ENCODE measurements at regions not wholly inside any gene's neighbourhood (a gene's known extent, or its start where the extent isn't known, plus 50 kb on each side); places are given as distances from the start of the nearest gene placed in this dataset.

DNA sequence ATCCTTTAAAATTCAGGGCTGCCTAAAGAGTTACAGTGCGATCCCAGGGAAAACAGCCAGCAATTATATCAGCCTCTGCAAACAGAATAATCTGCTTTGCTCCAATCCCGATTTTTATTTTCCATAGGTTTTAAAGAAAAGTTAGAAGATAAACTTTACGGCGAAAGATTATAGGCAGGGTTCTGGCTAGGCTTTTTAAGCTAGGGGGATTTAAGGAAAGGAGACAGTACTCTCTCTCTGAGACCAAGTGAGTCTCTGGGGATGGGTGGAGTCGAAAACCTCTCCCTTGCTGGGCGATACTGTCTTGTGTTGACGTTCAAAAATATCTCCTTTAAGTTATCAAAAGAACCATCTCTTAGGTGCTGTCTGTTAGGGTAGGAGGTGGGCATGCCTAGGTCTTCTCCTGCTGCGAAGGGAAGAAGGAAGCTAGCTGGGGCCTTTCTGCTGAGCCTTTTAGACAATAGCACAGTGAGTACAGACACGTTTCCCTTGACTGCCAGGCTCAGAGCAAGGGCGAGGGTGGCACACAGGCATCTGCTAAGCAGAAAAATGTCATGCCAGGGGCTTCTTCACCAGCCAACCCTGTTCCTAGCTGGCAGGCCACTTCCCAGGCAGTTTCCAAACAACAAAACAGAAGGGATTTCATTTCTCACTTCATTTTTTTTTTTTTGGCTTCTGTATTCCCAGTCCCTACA is 167.9 kb upstream of the MAF start:
- TF ChIP-seq, protein P1, sequence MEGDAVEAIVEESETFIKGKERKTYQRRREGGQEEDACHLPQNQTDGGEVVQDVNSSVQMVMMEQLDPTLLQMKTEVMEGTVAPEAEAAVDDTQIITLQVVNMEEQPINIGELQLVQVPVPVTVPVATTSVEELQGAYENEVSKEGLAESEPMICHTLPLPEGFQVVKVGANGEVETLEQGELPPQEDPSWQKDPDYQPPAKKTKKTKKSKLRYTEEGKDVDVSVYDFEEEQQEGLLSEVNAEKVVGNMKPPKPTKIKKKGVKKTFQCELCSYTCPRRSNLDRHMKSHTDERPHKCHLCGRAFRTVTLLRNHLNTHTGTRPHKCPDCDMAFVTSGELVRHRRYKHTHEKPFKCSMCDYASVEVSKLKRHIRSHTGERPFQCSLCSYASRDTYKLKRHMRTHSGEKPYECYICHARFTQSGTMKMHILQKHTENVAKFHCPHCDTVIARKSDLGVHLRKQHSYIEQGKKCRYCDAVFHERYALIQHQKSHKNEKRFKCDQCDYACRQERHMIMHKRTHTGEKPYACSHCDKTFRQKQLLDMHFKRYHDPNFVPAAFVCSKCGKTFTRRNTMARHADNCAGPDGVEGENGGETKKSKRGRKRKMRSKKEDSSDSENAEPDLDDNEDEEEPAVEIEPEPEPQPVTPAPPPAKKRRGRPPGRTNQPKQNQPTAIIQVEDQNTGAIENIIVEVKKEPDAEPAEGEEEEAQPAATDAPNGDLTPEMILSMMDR (conservative IDR thresholded peaks at IDR 0.05) = no peak
- no peak for TF ChIP-seq ZFX (IDR thresholded peaks at IDR 0.05)
- H3K27ac ChIP-seq = peak overlapping the region; percentile 71

DNA sequence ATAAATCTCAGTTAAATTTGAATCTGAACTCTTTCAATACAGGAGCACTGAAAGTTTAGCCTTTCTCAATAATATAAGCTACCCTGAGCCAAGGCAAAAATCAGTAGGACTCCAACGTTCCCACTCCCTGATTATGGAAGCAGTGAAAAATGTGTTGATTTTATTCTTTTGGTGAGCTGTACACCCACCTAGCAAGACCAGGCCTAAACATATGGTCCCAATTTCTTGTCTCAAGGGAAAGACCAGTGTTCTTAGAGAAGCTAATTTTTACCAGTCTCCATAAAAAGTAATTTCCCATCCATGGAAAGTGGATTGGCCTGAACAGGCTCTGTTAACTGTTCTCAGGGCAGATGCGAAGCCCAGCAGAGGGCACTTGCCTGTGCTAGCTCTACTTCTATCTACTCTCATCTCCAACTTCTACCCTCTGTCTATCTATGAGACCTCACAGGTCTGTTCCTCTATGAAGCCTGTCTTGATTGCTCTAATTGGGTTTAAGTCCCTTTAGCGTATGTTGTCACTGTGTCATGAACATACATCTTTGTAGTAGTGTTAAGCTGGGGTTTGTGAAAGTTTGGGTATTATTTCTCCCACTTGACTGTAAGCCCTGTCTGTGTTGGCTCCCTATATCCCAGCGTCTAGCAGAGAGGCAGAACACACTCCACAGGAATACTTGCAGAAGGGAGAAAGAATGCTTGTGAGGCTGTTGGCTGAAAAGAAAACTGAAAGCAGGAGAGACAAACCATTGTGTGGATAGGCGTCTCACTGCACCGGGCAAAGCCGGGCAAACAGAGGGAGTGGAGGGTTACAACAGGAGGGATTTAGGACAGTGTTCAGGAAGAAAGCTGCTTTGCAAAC is 167.1 kb upstream of the MAF start:
- TF ChIP-seq ZFX (IDR thresholded peaks at IDR 0.05) = no peak
- TF ChIP-seq, protein P1 (conservative IDR thresholded peaks at IDR 0.05) = peak; percentile 63
- H3K27ac ChIP-seq = peak overlapping the region; percentile 71; the same call in 1 of the 2 replicates

DNA sequence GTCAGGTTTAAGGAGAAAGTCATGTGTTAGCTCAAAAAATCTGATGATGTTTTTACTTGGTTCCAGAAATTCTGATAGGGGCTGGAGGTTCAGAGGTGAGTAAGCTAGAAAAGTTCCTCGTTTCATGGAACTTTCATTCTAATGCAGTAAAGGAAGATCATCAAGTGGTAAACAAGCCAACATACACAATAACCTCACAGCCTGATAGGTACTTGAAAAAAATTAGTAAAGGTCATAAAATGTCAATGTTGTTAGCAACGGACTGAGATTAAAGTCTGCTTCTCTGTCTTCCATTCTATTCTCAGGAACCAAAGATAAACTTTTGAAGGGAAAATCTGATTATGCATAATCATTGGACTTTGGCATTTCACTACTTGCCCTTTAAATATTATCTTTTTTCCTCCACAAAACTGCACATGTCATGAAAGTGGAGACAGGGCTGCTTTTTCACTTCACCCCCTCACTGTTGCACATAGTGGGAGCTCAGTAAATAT is 165.4 kb upstream of the MAF start:
- H3K27ac ChIP-seq = no peak overlapping the region
- no peak for TF ChIP-seq ZFX (IDR thresholded peaks at IDR 0.05)
- TF ChIP-seq, protein P1 (conservative IDR thresholded peaks at IDR 0.05) = no peak

DNA sequence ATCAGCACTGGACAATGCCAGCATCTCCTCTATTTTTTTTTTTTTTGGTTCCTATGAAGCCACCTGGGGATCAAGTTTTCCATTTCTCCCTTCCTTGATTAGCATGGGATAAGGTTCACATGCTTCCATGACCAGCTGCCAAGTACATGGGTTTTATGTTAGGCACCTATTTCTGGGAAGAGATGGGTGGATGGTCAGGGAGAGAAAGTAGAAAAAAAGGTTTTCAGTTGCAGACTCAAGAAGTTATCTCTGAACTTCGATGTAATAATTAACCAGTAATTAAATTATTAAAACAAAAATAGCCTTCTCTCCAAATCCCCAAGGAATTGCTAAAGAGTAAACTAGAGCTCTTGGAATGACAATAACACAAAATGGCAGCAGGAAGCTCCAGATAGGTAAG is 164.9 kb upstream of the MAF start:
- no peak overlapping the region for H3K27ac ChIP-seq
- TF ChIP-seq ZFX (IDR thresholded peaks at IDR 0.05) = no peak
- TF ChIP-seq, protein P1 (conservative IDR thresholded peaks at IDR 0.05) = no peak

DNA sequence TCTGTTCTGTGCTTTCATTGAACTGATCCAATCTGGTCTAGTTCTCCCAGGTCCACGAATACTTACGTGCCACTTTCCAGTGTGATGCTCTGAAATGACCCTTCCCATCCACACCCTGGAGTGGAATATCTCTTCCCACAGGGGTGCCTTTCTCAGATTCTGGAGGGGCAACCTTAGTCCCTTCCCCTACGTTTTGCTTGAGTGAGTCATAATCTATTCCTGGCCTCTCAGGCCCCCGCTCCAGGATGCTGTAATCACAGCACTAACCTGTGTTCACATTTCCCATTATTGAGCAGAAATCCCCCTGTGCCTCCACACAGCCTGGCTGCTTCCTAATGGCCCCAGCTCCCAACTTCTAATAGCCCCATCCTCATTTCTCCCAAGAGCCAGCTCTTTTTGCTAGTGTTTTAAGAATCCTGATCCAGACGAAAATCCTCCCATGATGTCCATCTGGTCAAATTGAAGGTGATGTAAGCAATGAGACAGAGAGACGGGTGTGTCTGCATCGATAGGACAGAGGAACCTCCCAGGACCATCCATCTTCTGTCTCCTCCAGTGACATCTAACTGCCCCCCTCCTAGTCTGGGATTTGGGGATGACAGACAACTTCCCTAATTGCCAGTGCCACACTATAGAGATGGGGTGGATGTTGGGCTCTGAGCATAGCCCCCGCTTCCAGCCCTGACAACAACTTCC is 164.0 kb upstream of the MAF start:
- no peak overlapping the region for H3K27ac ChIP-seq
- TF ChIP-seq ZFX (IDR thresholded peaks at IDR 0.05) = no peak
- TF ChIP-seq, protein P1 (conservative IDR thresholded peaks at IDR 0.05) = no peak

DNA sequence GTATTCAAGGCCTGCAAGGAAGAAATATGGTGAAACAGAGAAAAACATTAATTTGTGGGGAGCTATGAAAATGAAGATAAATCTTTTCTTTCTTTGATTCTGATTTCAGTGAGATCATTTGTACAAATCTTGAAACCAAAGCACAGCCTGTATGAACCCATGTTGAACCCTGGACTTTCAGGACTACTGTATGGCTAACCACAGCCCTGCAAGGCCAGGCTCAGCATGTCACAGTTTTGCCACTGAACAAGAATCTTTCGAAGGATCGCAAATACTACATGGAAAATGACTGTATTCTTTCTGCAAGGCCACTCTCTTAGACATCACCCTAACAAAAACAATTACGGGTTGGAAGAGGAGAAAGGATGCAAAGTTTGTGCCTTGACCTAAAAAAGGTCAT is 161.7 kb upstream of the MAF start:
- TF ChIP-seq ZFX (IDR thresholded peaks at IDR 0.05) = no peak
- TF ChIP-seq, protein P1 (conservative IDR thresholded peaks at IDR 0.05) = no peak
- no peak overlapping the region for H3K27ac ChIP-seq

All from C4-2B (cell line).